HepG2 (cell line): ENCODE measurements at regions not wholly inside any gene's neighbourhood (a gene's known extent, or its start where the extent isn't known, plus 50 kb on each side); places are given as distances from the start of the nearest gene placed in this dataset.

Experiments
- CTCF ChIP-seq: sonication (generic); formaldehyde crosslinking; IDR thresholded peaks from 2 replicates; pipeline ENCODE4 v1.5.0; 2020; ENCODE audit warnings: mild to moderate bottlenecking, missing genetic modification reagents, moderate library complexity
- HNRNPUL1 ChIP-seq: fragments of 200-400 bp; formaldehyde crosslinking; IDR thresholded peaks from 2 replicates; pipeline ENCODE4 v1.6.1; 2017; ENCODE audit warnings: low read depth, mild to moderate bottlenecking, low read length, moderate library complexity
- JUN ChIP-seq: sonication (generic); formaldehyde crosslinking; IDR thresholded peaks from 2 replicates; pipeline ENCODE4 v1.4.0; 2020; ENCODE audit warnings: mild to moderate bottlenecking, missing genetic modification reagents
- ZNF10 ChIP-seq: sonication (generic); formaldehyde crosslinking; IDR thresholded peaks from 2 replicates; pipeline ENCODE4 v1.4.0; 2020; ENCODE audit warnings: mild to moderate bottlenecking, low read depth, missing genetic modification reagents, borderline replicate concordance
- ZNF263 ChIP-seq: sonication (generic); formaldehyde crosslinking; IDR thresholded peaks from 2 replicates; pipeline ENCODE4 v1.4.0; 2020; ENCODE audit warnings: missing genetic modification reagents

- TF ChIP-seq HNRNPUL1 (no peak), ZNF10 (no peak), CTCF (CRISPR knock-in tag) (no peak), JUN (CRISPR knock-in tag) (no peak), ZNF263 (CRISPR knock-in tag) (no peak)
Measured at GRCh38 chr7:136693166-136694119, 175.0 kb upstream of the CHRM2 start.
